Neutrophil (primary cell): ENCODE measurements at regions not wholly inside any gene's neighbourhood (a gene's known extent, or its start where the extent isn't known, plus 50 kb on each side); places are given as distances from the start of the nearest gene placed in this dataset.
A peak's percentile ranks its signal among the peaks of the same experiment; 100 is the strongest.

Source experiments
- H3K27ac ChIP-seq: fragments of 200-600 bp; sonication (generic); 2 replicates; pipeline ENCODE4 v1.5.1; 2016; ENCODE audit warnings: mild to moderate bottlenecking, moderate library complexity
- H3K27me3 ChIP-seq: fragments of 200-600 bp; sonication (generic); 2 replicates; pipeline ENCODE4 v1.6.0; 2016; ENCODE audit warnings: mild to moderate bottlenecking
- H3K36me3 ChIP-seq: fragments of 200-600 bp; sonication (generic); 2 replicates; pipeline ENCODE4 v1.5.1; 2017
- H3K4me1 ChIP-seq, 2 experiments: fragments of 200-600 bp in 1 of 2; sonication (generic) in 1 of 2; 1 replicate in 1 of 2; 2 replicates in 1 of 2; pipeline versions ENCODE4 v1.5.1 to v1.6.1; 2013 to 2016; ENCODE audit warnings: low read depth in 1 of 2, low read length in 1 of 2, mild to moderate bottlenecking in 1 of 2, moderate library complexity in 1 of 2; ENCODE audit not compliant: control insufficient read depth in 1 of 2, insufficient read depth in 1 of 2
- H3K4me3 ChIP-seq, 2 experiments: fragments of 200-600 bp in 1 of 2; sonication (generic) in 1 of 2; 1 replicate in 1 of 2; 2 replicates in 1 of 2; pipeline ENCODE4 v1.5.1; 2013 to 2016; ENCODE audit warnings: low read depth in 1 of 2, low read length in 1 of 2, mild to moderate bottlenecking in 1 of 2, moderate library complexity in 1 of 2
- H3K9me3 ChIP-seq: fragments of 200-600 bp; sonication (generic); 2 replicates; pipeline ENCODE4 v1.5.1; 2016
- TF ChIP-seq, protein P1 (sequence below): fragments of 200-600 bp; sonication (generic); IDR thresholded peaks from 2 replicates; pipeline ENCODE4 v1.5.1; 2016; ENCODE audit warnings: antibody characterized with exemption

DNA sequence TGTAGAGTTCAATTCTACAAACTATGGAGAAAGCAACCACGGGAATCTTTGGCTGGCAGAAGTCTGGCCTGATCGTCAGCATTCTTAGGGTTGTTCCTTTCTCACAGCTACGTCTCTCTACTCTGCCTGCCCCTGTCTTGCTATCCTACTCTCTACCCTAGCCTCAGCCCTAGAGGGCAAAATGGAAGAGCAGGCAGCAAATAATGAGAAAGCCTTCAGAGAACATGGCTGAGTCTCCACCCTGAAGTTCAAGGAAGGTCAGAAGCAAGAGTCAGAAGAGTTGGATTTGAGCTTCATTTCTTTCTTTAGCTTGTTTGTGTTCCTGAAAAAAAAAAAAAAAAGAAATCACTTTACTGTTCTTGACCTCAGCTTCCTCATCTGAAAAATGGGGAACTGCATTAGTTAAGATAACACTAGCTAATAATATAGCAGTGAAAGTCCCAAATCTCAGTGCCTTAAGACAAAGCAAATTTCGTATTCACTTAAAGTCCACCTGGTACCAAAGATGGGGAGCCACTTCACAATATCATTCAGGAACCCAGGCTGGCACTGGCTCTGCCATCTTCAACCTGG lies 50.2 kb upstream of the CCND2 start:
- TF ChIP-seq, protein P1, sequence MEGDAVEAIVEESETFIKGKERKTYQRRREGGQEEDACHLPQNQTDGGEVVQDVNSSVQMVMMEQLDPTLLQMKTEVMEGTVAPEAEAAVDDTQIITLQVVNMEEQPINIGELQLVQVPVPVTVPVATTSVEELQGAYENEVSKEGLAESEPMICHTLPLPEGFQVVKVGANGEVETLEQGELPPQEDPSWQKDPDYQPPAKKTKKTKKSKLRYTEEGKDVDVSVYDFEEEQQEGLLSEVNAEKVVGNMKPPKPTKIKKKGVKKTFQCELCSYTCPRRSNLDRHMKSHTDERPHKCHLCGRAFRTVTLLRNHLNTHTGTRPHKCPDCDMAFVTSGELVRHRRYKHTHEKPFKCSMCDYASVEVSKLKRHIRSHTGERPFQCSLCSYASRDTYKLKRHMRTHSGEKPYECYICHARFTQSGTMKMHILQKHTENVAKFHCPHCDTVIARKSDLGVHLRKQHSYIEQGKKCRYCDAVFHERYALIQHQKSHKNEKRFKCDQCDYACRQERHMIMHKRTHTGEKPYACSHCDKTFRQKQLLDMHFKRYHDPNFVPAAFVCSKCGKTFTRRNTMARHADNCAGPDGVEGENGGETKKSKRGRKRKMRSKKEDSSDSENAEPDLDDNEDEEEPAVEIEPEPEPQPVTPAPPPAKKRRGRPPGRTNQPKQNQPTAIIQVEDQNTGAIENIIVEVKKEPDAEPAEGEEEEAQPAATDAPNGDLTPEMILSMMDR, result no peak
- Histone ChIP-seq H3K4me1 (peaks cover 41 to 56% of the 10 kb centered on the region in 2 experiments), H3K9me3 (no peaks in the 10 kb centered on the region), H3K4me3 (peak overlapping the region; percentile 49 to 58), H3K27ac (peak overlapping the region; percentile 94), H3K36me3 (no peaks in the 10 kb centered on the region), H3K27me3 (no peaks in the 10 kb centered on the region)

- H3K36me3 ChIP-seq, result no peaks in the 10 kb centered on the region
- peaks cover 43 to 59% of the 10 kb centered on the region in 2 experiments for H3K4me1 ChIP-seq
- no peaks in the 10 kb centered on the region for H3K27me3 ChIP-seq
- TF ChIP-seq, protein P1, result no peak
- H3K4me3 ChIP-seq, result no peak overlapping the region
- no peaks in the 10 kb centered on the region for H3K9me3 ChIP-seq
- no peak overlapping the region for H3K27ac ChIP-seq
These were observed 52.3 kb upstream of the CCND2 start for GRCh38 chr12:4221258-4221620.

GRCh38 chr12:4220536-4221257 lies 52.9 kb upstream of the CCND2 start:
- Histone ChIP-seq H3K4me1 (peaks cover 43 to 59% of the 10 kb centered on the region in 2 experiments), H3K4me3 (no peak overlapping the region), H3K27ac (no peak overlapping the region), H3K27me3 (no peaks in the 10 kb centered on the region), H3K36me3 (no peaks in the 10 kb centered on the region), H3K9me3 (no peaks in the 10 kb centered on the region)
- TF ChIP-seq, protein P1, result no peak

DNA sequence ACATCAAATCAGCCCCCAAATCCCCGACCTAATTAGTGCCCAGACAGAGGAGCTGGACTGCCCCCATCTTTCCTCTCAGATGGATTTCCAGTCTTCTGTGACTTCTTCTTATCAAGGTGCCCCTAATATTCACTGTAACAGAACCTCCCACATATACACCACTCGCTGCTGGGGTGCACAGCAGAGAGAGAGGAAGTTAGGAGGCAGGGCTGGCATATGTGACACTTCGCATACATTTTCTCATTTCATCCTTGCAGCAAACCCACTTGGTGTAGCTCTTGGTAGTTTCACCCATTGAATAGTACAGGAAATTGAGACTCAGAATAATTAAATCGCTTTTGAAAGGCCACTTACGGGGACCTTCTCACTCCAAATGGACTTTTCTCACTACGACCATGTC lies 56.5 kb upstream of the CCND2 start:
- TF ChIP-seq, protein P1, result no peak

GRCh38 chr12:4216187-4216927 lies 57.2 kb upstream of the CCND2 start:
- Histone ChIP-seq H3K27ac (peak overlapping the region; percentile 87), H3K9me3 (no peaks in the 10 kb centered on the region), H3K27me3 (no peaks in the 10 kb centered on the region), H3K36me3 (no peaks in the 10 kb centered on the region), H3K4me3 (peak overlapping the region in 1 of 2 experiments; percentile 52), H3K4me1 (peaks cover 30 to 46% of the 10 kb centered on the region in 2 experiments)
- TF ChIP-seq, protein P1, result no peak

More for the DNA sequence above, 56.5 kb upstream of the CCND2 start:
- H3K27me3 ChIP-seq, result no peaks in the 10 kb centered on the region
- H3K4me3 ChIP-seq, result no peak overlapping the region
- peak overlapping the region; percentile 87 for H3K27ac ChIP-seq
- no peaks in the 10 kb centered on the region for H3K36me3 ChIP-seq
- H3K4me1 ChIP-seq, result peaks cover 30 to 44% of the 10 kb centered on the region in 2 experiments
- H3K9me3 ChIP-seq, result no peaks in the 10 kb centered on the region
